ENCODE measurements at regions not wholly inside any gene's neighbourhood (a gene's known extent, or its start where the extent isn't known, plus 50 kb on each side); places are given as distances from the start of the nearest gene placed in this dataset.
"Not testable (repeated sequence)": the region's sequence is repeated elsewhere in the genome, so short reads cannot be mapped to it uniquely, and the experiment has no call there.

- H2BK120ac ChIP-seq (ENCODE audit: low read depth, low read length); H3K23ac ChIP-seq (ENCODE audit: low read depth, low read length); H2AFZ ChIP-seq (replicated peaks; ENCODE audit: low read length, poor library complexity); DNase-seq; H4K20me1 ChIP-seq (ENCODE audit: insufficient read depth, low read length); H2AK5ac ChIP-seq (ENCODE audit: low read depth, low read length); H3K4ac ChIP-seq (ENCODE audit: low read depth, low read length); H3K56ac ChIP-seq (ENCODE audit: extremely low read depth, insufficient read depth, low read length); H4K5ac ChIP-seq (ENCODE audit: low read depth, low read length); H2AK9ac ChIP-seq (replicated peaks; ENCODE audit: low read depth, low read length, poor library complexity); H3K36me3 ChIP-seq (ENCODE audit: control insufficient read depth, insufficient read depth, low read length); H3K27me3 ChIP-seq (ENCODE audit: control insufficient read depth, insufficient read depth, low read length); H2BK20ac ChIP-seq (ENCODE audit: low read depth, low read length); in situ Hi-C loops (cut with MboI; ENCODE audit: low sequenced_read_pairs); dilution Hi-C loops (cut with HindIII; ENCODE audit: low sequenced_read_pairs, unreplicated experiment); H3K4me1 ChIP-seq (ENCODE audit: control insufficient read depth, insufficient read depth, low read length); H4K91ac ChIP-seq (ENCODE audit: insufficient read depth, low read depth, low read length); H3K27ac ChIP-seq (ENCODE audit: insufficient read depth, low read length); H3K9me3 ChIP-seq (ENCODE audit: control insufficient read depth, insufficient read depth, low read length); H3K79me1 ChIP-seq (ENCODE audit: low read depth in 1 of 2, low read length in 2 of 2); H3K9me1 ChIP-seq (ENCODE audit: insufficient read depth, low read length); H2BK5ac ChIP-seq (ENCODE audit: low read depth, low read length, poor library complexity, severe bottlenecking); H2BK15ac ChIP-seq (ENCODE audit: low read depth, low read length); H3K4me2 ChIP-seq (ENCODE audit: low read depth, low read length); H3K9ac ChIP-seq (ENCODE audit: low read depth, low read length); H3K4me3 ChIP-seq (ENCODE audit: insufficient read depth, low read depth, low read length); H3K14ac ChIP-seq (replicated peaks; ENCODE audit: low read depth, low read length); H3K18ac ChIP-seq (ENCODE audit: low read depth, low read length); POLR2A ChIA-PET (ENCODE audit: unreplicated experiment); BruUV-seq (replicated peaks); intact Hi-C loops (cut with micrococcal nuclease); H4K8ac ChIP-seq (ENCODE audit: low read depth in 2 of 2, low read length in 2 of 2): not testable (repeated sequence)
- WGBS, 2 experiments (ENCODE audit: extremely low coverage in 2 of 2, insufficient read length in 1 of 2) = 98% methylated on average over 8 of the region's 49 CpGs; no CpG with 5 or more reads in 1 of the 2 experiments
- ATAC-seq (ENCODE audit: low read depth) = 0 out of 2 replicates have a peak, but pooled peaks have one; percentile 27
- CTCF ChIA-PET = interaction anchor here (0.6 kb wide), 2 partner anchors 120 to 1532 kb away, joined by 3 read pairs; no protein-coding TSS in a partner anchor
Measured at GRCh38 chr13:84086098-84086846, 204.0 kb upstream of the SLITRK1 start.

Data from IMR-90 (cell line).